GM03348 (cell line): ENCODE measurements at regions not wholly inside any gene's neighbourhood (a gene's known extent, or its start where the extent isn't known, plus 50 kb on each side); places are given as distances from the start of the nearest gene placed in this dataset.

Experiments
- DNase-seq: peaks from one replicate; pipeline ENCODE4 v3.0.0; 2012; ENCODE audit warnings: low spot score

GRCh38 chrX:10900585-10901289 is 210.4 kb upstream of the HCCS start:
- no peak for DNase-seq

GRCh38 chrX:10901290-10901633 is 209.9 kb upstream of the HCCS start:
- no peak for DNase-seq

GRCh38 chrX:10902001-10902400 is 209.1 kb upstream of the HCCS start:
- peak; percentile 11 for DNase-seq

- DNase-seq: no peak
Observed at GRCh38 chrX:10903523-10903922, 207.6 kb upstream of the HCCS start.

- DNase-seq: no peak
Observed at GRCh38 chrX:10904220-10904619, 206.9 kb upstream of the HCCS start.

- DNase-seq: no peak
Observed at GRCh38 chrX:10906866-10907265, 204.3 kb upstream of the HCCS start.

- peak; percentile 62 for DNase-seq
Observed at GRCh38 chrX:10922159-10922558, 189.0 kb upstream of the HCCS start.

- DNase-seq: no peak
Observed at GRCh38 chrX:10922835-10923234, 188.3 kb upstream of the HCCS start.

GRCh38 chrX:10923466-10923865 is 187.7 kb upstream of the HCCS start:
- no peak for DNase-seq

- DNase-seq: no peak
Observed at GRCh38 chrX:10926404-10926803, 184.7 kb upstream of the HCCS start.

GRCh38 chrX:10926891-10927290 is 184.2 kb upstream of the HCCS start:
- DNase-seq: peak; percentile 35

- no peak for DNase-seq
Observed at GRCh38 chrX:10929747-10930146, 181.4 kb upstream of the HCCS start.

- DNase-seq: no peak
Observed at GRCh38 chrX:10930151-10930550, 181.0 kb upstream of the HCCS start.

GRCh38 chrX:10931976-10932375 is 179.2 kb upstream of the HCCS start:
- DNase-seq: no peak

- no peak for DNase-seq
Observed at GRCh38 chrX:10932842-10933440, 178.2 kb upstream of the HCCS start.

- no peak for DNase-seq
Observed at GRCh38 chrX:10935501-10935900, 175.6 kb upstream of the HCCS start.

GRCh38 chrX:10936976-10937375 is 174.2 kb upstream of the HCCS start:
- no peak for DNase-seq

GRCh38 chrX:10938365-10938923 is 172.7 kb upstream of the HCCS start:
- DNase-seq: no peak

- no peak for DNase-seq
Observed at GRCh38 chrX:10939424-10939823, 171.7 kb upstream of the HCCS start.

- DNase-seq: no peak
Observed at GRCh38 chrX:10944136-10944885, 166.8 kb upstream of the HCCS start.

- DNase-seq: peak; percentile 35
Observed at GRCh38 chrX:10945498-10945897, 165.6 kb upstream of the HCCS start.

- DNase-seq: no peak
Observed at GRCh38 chrX:10949541-10949940, 161.6 kb upstream of the HCCS start.

- no peak for DNase-seq
Observed at GRCh38 chrX:10952619-10953018, 158.5 kb upstream of the HCCS start.
